ENCODE measurements at regions not wholly inside any gene's neighbourhood (a gene's known extent, or its start where the extent isn't known, plus 50 kb on each side); places are given as distances from the start of the nearest gene placed in this dataset.

- no peak for TF ChIP-seq POLR2AphosphoS5 (IDR thresholded peaks at IDR 0.05)
- TF ChIP-seq CTCF (IDR thresholded peaks at IDR 0.05): no peak
- no peak for TF ChIP-seq POLR2A (IDR thresholded peaks at IDR 0.05)
- no peak for TF ChIP-seq EP300 (IDR thresholded peaks at IDR 0.05; ENCODE audit: low read depth)
These were observed 817.1 kb upstream of the CDH9 start for GRCh38 chr5:27855491-27855890.
